Vagina (tissue), 2 donors: ENCODE measurements at regions not wholly inside any gene's neighbourhood (a gene's known extent, or its start where the extent isn't known, plus 50 kb on each side); places are given as distances from the start of the nearest gene placed in this dataset.

Experiments used
- DNase-seq, 2 donors: peaks; one replicate each; pipeline ENCODE4 v3.0.0-alpha.2; 2017; ENCODE audit errors: extremely low spot score in 2 of 2
- H3K27ac ChIP-seq: fragments of 200-600 bp; sonication (generic); one replicate; pipeline ENCODE4 v1.5.1; 2019
- H3K27me3 ChIP-seq: fragments of 200-600 bp; sonication (generic); one replicate; pipeline ENCODE4 v1.5.1; 2019
- H3K36me3 ChIP-seq, 2 donors: fragments of 200-600 bp; sonication (generic); one replicate each; pipeline ENCODE4 v1.5.1; 2017 to 2019
- H3K4me1 ChIP-seq: fragments of 200-600 bp; sonication (generic); one replicate; pipeline ENCODE4 v1.5.1; 2019
- H3K4me3 ChIP-seq, 2 donors: fragments of 200-600 bp; sonication (generic); 1 replicate in 1 of 2; 2 replicates in 1 of 2; pipeline ENCODE4 v1.5.1; 2016 to 2019
- H3K9me3 ChIP-seq: fragments of 200-600 bp; sonication (generic); one replicate; pipeline ENCODE4 v1.5.1; 2019
- CTCF ChIP-seq, 3 experiments: fragments of 450-650 bp in 2 of 3; fragments of 200-600 bp in 1 of 3; sonication (generic) in 1 of 3; IDR thresholded peaks; one replicate each; pipeline ENCODE4 v1.5.1; 2017 to 2019; ENCODE audit warnings: antibody characterized with exemption in 3 of 3, mild to moderate bottlenecking in 2 of 3, moderate library complexity in 2 of 3
- POLR2A ChIP-seq, 2 donors: fragments of 450-650 bp; IDR thresholded peaks; one replicate each; pipeline ENCODE4 v1.6.1; 2017; ENCODE audit warnings: antibody characterized with exemption in 2 of 2, mild to moderate bottlenecking in 2 of 2, moderate library complexity in 2 of 2
- POLR2AphosphoS5 ChIP-seq, 2 donors: sonication (generic); formaldehyde crosslinking; IDR thresholded peaks; one replicate each; pipeline ENCODE4 v1.9.0; 2017; ENCODE audit warnings: antibody characterized with exemption in 2 of 2, mild to moderate bottlenecking in 2 of 2, low read depth in 1 of 2; ENCODE audit not compliant: insufficient read depth in 1 of 2
- intact Hi-C: fragments of 100-400 bp; cut with DNase I; formaldehyde crosslinking; loops from one replicate; pipeline ENCODE4 v1.15.1; 2023

- no peak for DNase-seq
- intact Hi-C loops: no loop called here
- no peaks in the 10 kb centered on the region for H3K27me3 ChIP-seq
Observed at GRCh38 chr15:47998619-47999019, 122.2 kb upstream of the SLC24A5 start.

DNA sequence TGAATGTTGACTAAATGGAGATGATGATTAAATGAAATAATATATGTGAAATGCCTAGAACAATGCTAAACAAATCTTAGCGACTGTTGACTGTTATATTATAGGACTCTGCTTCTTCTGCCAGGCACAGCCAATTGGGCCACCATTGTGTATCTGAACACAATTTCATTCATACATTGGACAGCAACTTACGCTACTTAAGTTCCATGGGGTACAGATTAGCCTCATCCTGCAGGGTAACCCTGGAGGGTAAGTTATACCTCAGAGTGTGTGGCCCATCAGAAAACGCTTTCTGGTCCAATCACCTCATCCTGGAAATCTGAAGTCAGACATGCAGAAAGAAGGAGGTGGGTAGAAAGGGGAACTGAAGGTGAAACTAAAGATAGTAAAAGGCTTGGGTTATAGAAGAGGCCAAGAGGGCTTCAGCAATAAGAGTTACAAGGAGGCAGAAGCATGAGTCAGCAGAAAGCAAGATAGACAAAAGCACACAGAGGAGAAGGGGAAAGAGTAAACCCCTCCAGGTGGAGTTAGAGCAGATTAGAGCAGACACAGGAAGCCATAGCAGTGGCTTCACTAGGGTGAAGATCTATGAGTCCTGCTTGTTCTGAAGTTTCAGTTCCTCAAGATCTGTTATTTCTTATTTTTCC, 119.3 kb upstream of the SLC24A5 start:
- no peak for DNase-seq
- no peaks in the 10 kb centered on the region for H3K9me3 ChIP-seq
- intact Hi-C loops: no loop called here
- TF ChIP-seq POLR2A (IDR thresholded peaks at IDR 0.05) (no peak), POLR2AphosphoS5 (IDR thresholded peaks at IDR 0.05; ENCODE audit: insufficient read depth in 1 of 2, low read depth in 1 of 2) (no peak), CTCF (IDR thresholded peaks at IDR 0.05) (no peak)
- no peaks in the 10 kb centered on the region for H3K36me3 ChIP-seq
- H3K27ac ChIP-seq: no peak overlapping the region
- no peak overlapping the region for H3K4me3 ChIP-seq
- H3K27me3 ChIP-seq: no peaks in the 10 kb centered on the region
- H3K4me1 ChIP-seq: peaks cover 13% of the 10 kb centered on the region

More at GRCh38 chr15:47998619-47999019, 122.2 kb upstream of the SLC24A5 start:
- no peaks in the 10 kb centered on the region for H3K9me3 ChIP-seq
- H3K27ac ChIP-seq: no peak overlapping the region
- no peak overlapping the region for H3K4me3 ChIP-seq
- H3K36me3 ChIP-seq: no peaks in the 10 kb centered on the region
- H3K4me1 ChIP-seq: no peaks in the 10 kb centered on the region
- TF ChIP-seq POLR2A (IDR thresholded peaks at IDR 0.05) (no peak), POLR2AphosphoS5 (IDR thresholded peaks at IDR 0.05; ENCODE audit: insufficient read depth in 1 of 2, low read depth in 1 of 2) (no peak), CTCF (IDR thresholded peaks at IDR 0.05) (no peak)

- intact Hi-C loops: no loop called here
- Histone ChIP-seq H3K27me3 (no peaks in the 10 kb centered on the region), H3K9me3 (no peaks in the 10 kb centered on the region), H3K27ac (no peak overlapping the region), H3K4me3 (no peak overlapping the region), H3K4me1 (peaks cover 25% of the 10 kb centered on the region), H3K36me3 (no peaks in the 10 kb centered on the region)
- DNase-seq: no peak
- no peak for TF ChIP-seq CTCF (IDR thresholded peaks at IDR 0.05)
- no peak for TF ChIP-seq POLR2AphosphoS5 (IDR thresholded peaks at IDR 0.05; ENCODE audit: insufficient read depth in 1 of 2, low read depth in 1 of 2)
- TF ChIP-seq POLR2A (IDR thresholded peaks at IDR 0.05): no peak
Observed at GRCh38 chr15:48002767-48003166, 118.0 kb upstream of the SLC24A5 start.

DNA sequence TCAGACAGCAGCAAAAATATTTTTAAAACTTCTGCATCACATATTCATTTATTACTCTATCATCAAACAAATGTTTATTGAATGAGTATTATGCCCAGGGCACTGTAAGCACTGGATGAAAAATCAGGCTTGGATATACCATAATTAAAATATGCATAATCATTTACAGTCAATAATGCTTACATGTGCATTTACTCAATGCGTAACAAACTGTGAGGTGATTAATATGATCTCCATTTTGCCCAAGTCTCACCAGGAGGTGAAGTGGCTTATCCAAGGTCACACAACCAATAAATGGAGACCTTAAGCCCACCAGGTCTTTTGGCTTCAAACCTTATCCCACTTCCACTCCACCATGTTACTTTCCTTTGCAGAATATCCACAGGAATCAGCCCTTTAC, 117.3 kb upstream of the SLC24A5 start:
- intact Hi-C loops: no loop called here
- no peak for DNase-seq
- peaks cover 25% of the 10 kb centered on the region for H3K4me1 ChIP-seq
- H3K9me3 ChIP-seq: no peaks in the 10 kb centered on the region
- TF ChIP-seq CTCF (IDR thresholded peaks at IDR 0.05) (no peak), POLR2AphosphoS5 (IDR thresholded peaks at IDR 0.05; ENCODE audit: insufficient read depth in 1 of 2, low read depth in 1 of 2) (no peak), POLR2A (IDR thresholded peaks at IDR 0.05) (no peak)
- no peak overlapping the region for H3K27ac ChIP-seq
- no peaks in the 10 kb centered on the region for H3K27me3 ChIP-seq
- no peaks in the 10 kb centered on the region for H3K36me3 ChIP-seq
- H3K4me3 ChIP-seq: no peak overlapping the region

DNA sequence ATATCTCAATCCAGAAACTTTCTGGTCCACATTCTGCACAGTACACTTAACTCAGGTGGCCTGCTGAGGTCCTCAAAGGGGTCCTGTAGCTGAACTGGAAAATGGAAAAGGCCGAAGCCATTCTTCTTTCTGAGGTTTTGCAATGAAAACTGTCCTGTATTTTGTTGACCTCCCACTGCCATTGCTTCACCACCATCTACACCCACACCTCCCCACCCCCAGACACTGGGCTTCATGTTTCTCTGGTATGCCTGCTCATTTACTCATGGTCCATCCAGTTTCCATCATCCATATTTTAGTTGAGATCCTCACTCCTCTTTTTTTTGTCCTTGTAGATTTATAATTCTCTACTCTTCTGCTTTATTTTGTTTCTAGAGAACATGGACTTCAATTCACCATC, 115.7 kb upstream of the SLC24A5 start:
- Histone ChIP-seq H3K27ac (no peak overlapping the region), H3K27me3 (no peaks in the 10 kb centered on the region), H3K9me3 (no peaks in the 10 kb centered on the region), H3K36me3 (no peaks in the 10 kb centered on the region), H3K4me1 (peaks cover 25% of the 10 kb centered on the region), H3K4me3 (no peak overlapping the region)
- intact Hi-C loops: no loop called here
- no peak for DNase-seq
- TF ChIP-seq POLR2A (IDR thresholded peaks at IDR 0.05): no peak
- no peak for TF ChIP-seq POLR2AphosphoS5 (IDR thresholded peaks at IDR 0.05; ENCODE audit: insufficient read depth in 1 of 2, low read depth in 1 of 2)
- no peak for TF ChIP-seq CTCF (IDR thresholded peaks at IDR 0.05)
